IgD-negative memory B cell (primary cell): ENCODE measurements at regions not wholly inside any gene's neighbourhood (a gene's known extent, or its start where the extent isn't known, plus 50 kb on each side); places are given as distances from the start of the nearest gene placed in this dataset.

Source experiments
- H3K27ac Mint-ChIP-seq, 3 donors: one replicate each; pipeline ENCODE4 v1.8.0; 2020 to 2022; ENCODE audit warnings: mild to moderate bottlenecking in 3 of 3, mixed read lengths in 3 of 3, moderate library complexity in 1 of 3
- H3K27me3 Mint-ChIP-seq: one replicate; pipeline ENCODE4 v1.8.0; 2021; ENCODE audit warnings: mixed read lengths
- H3K36me3 Mint-ChIP-seq: one replicate; pipeline ENCODE4 v1.8.0; 2020; ENCODE audit warnings: mild to moderate bottlenecking, mixed read lengths
- H3K4me1 Mint-ChIP-seq, 3 donors: one replicate each; pipeline ENCODE4 v1.8.0; 2020 to 2022; ENCODE audit warnings: mixed read lengths in 3 of 3, mild to moderate bottlenecking in 1 of 3
- H3K4me3 Mint-ChIP-seq, 4 donors: one replicate each; pipeline ENCODE4 v1.8.0; 2020 to 2022; ENCODE audit warnings: mild to moderate bottlenecking in 4 of 4, mixed read lengths in 4 of 4, moderate library complexity in 3 of 4
- H3K9me3 Mint-ChIP-seq, 3 donors: one replicate each; pipeline ENCODE4 v1.8.0; 2020 to 2021; ENCODE audit warnings: mixed read lengths in 3 of 3, mild to moderate bottlenecking in 1 of 3

- Mint-ChIP-seq H3K27me3 (no peaks in the 10 kb centered on the region), H3K36me3 (peaks cover under 1% of the 10 kb centered on the region), H3K4me3 (no peak overlapping the region), H3K9me3 (peaks cover 3 to 10% (median 5%) of the 10 kb centered on the region in 3 donors), H3K27ac (no peak overlapping the region), H3K4me1 (no peaks in the 10 kb centered on the region)
These were observed 61.5 kb upstream of the ZNF536 start for GRCh38 chr19:30310602-30311263.

GRCh38 chr19:30311911-30312310 lies 60.3 kb upstream of the ZNF536 start:
- Mint-ChIP-seq H3K4me1 (no peaks in the 10 kb centered on the region), H3K9me3 (peaks cover 5 to 19% (median 5%) of the 10 kb centered on the region in 3 donors), H3K36me3 (peaks cover 2% of the 10 kb centered on the region), H3K27me3 (no peaks in the 10 kb centered on the region), H3K4me3 (no peak overlapping the region), H3K27ac (no peak overlapping the region)

GRCh38 chr19:30312582-30313352 lies 59.4 kb upstream of the ZNF536 start:
- Mint-ChIP-seq H3K36me3 (peaks cover 2% of the 10 kb centered on the region), H3K9me3 (peaks cover 5 to 19% (median 5%) of the 10 kb centered on the region in 3 donors), H3K4me1 (no peaks in the 10 kb centered on the region), H3K4me3 (no peak overlapping the region), H3K27me3 (no peaks in the 10 kb centered on the region), H3K27ac (no peak overlapping the region)

- no peaks in the 10 kb centered on the region for H3K4me1 Mint-ChIP-seq
- H3K36me3 Mint-ChIP-seq: peaks cover 2% of the 10 kb centered on the region
- no peak overlapping the region for H3K4me3 Mint-ChIP-seq
- no peaks in the 10 kb centered on the region for H3K27me3 Mint-ChIP-seq
- H3K27ac Mint-ChIP-seq: no peak overlapping the region
- peaks cover 5 to 19% (median 5%) of the 10 kb centered on the region in 3 donors for H3K9me3 Mint-ChIP-seq
These were observed 58.8 kb upstream of the ZNF536 start for GRCh38 chr19:30313353-30313750.

- peaks cover 2% of the 10 kb centered on the region for H3K36me3 Mint-ChIP-seq
- no peaks in the 10 kb centered on the region for H3K4me1 Mint-ChIP-seq
- no peak overlapping the region for H3K4me3 Mint-ChIP-seq
- no peak overlapping the region for H3K27ac Mint-ChIP-seq
- peaks cover 5 to 19% (median 5%) of the 10 kb centered on the region in 3 donors for H3K9me3 Mint-ChIP-seq
- no peaks in the 10 kb centered on the region for H3K27me3 Mint-ChIP-seq
These were observed 58.0 kb upstream of the ZNF536 start for GRCh38 chr19:30314056-30314804.

- H3K27ac Mint-ChIP-seq: no peak overlapping the region
- peaks cover 2% of the 10 kb centered on the region for H3K36me3 Mint-ChIP-seq
- peaks cover 5 to 15% (median 5%) of the 10 kb centered on the region in 3 donors for H3K9me3 Mint-ChIP-seq
- no peak overlapping the region for H3K4me3 Mint-ChIP-seq
- no peaks in the 10 kb centered on the region for H3K27me3 Mint-ChIP-seq
- H3K4me1 Mint-ChIP-seq: no peaks in the 10 kb centered on the region
These were observed 57.4 kb upstream of the ZNF536 start for GRCh38 chr19:30314805-30315155.

GRCh38 chr19:30315159-30315558 lies 57.0 kb upstream of the ZNF536 start:
- H3K4me3 Mint-ChIP-seq: no peak overlapping the region
- no peaks in the 10 kb centered on the region for H3K4me1 Mint-ChIP-seq
- no peak overlapping the region for H3K27ac Mint-ChIP-seq
- no peaks in the 10 kb centered on the region for H3K27me3 Mint-ChIP-seq
- peaks cover 2% of the 10 kb centered on the region for H3K36me3 Mint-ChIP-seq
- H3K9me3 Mint-ChIP-seq: peaks cover 5 to 15% (median 5%) of the 10 kb centered on the region in 3 donors

GRCh38 chr19:30316000-30316491 lies 56.1 kb upstream of the ZNF536 start:
- H3K27me3 Mint-ChIP-seq: no peaks in the 10 kb centered on the region
- peaks cover 5 to 15% (median 5%) of the 10 kb centered on the region in 3 donors for H3K9me3 Mint-ChIP-seq
- H3K27ac Mint-ChIP-seq: no peak overlapping the region
- H3K4me3 Mint-ChIP-seq: no peak overlapping the region
- H3K36me3 Mint-ChIP-seq: peaks cover 2% of the 10 kb centered on the region
- H3K4me1 Mint-ChIP-seq: no peaks in the 10 kb centered on the region

GRCh38 chr19:30316560-30317106 lies 55.6 kb upstream of the ZNF536 start:
- Mint-ChIP-seq H3K27me3 (no peaks in the 10 kb centered on the region), H3K9me3 (peaks cover 5 to 15% (median 5%) of the 10 kb centered on the region in 3 donors), H3K36me3 (peaks cover 2% of the 10 kb centered on the region), H3K4me3 (no peak overlapping the region), H3K27ac (no peak overlapping the region), H3K4me1 (no peaks in the 10 kb centered on the region)

GRCh38 chr19:30317403-30317802 lies 54.8 kb upstream of the ZNF536 start:
- Mint-ChIP-seq H3K27ac (no peak overlapping the region), H3K27me3 (no peaks in the 10 kb centered on the region), H3K4me1 (no peaks in the 10 kb centered on the region), H3K36me3 (peaks cover 2% of the 10 kb centered on the region), H3K4me3 (no peak overlapping the region), H3K9me3 (peaks cover 5 to 15% (median 5%) of the 10 kb centered on the region in 3 donors)

GRCh38 chr19:30318261-30318660 lies 53.9 kb upstream of the ZNF536 start:
- H3K4me3 Mint-ChIP-seq: no peak overlapping the region
- H3K9me3 Mint-ChIP-seq: peaks cover 5 to 15% (median 5%) of the 10 kb centered on the region in 3 donors
- no peak overlapping the region for H3K27ac Mint-ChIP-seq
- peaks cover 2% of the 10 kb centered on the region for H3K36me3 Mint-ChIP-seq
- no peaks in the 10 kb centered on the region for H3K4me1 Mint-ChIP-seq
- no peaks in the 10 kb centered on the region for H3K27me3 Mint-ChIP-seq

- Mint-ChIP-seq H3K36me3 (peaks cover 2% of the 10 kb centered on the region), H3K27ac (no peak overlapping the region)
These were observed 53.2 kb upstream of the ZNF536 start for GRCh38 chr19:30318936-30319335.

GRCh38 chr19:30319411-30319810 lies 52.8 kb upstream of the ZNF536 start:
- H3K4me1 Mint-ChIP-seq: no peaks in the 10 kb centered on the region
- no peaks in the 10 kb centered on the region for H3K27me3 Mint-ChIP-seq
- no peak overlapping the region for H3K4me3 Mint-ChIP-seq
- H3K9me3 Mint-ChIP-seq: peaks cover 6 to 19% (median 8%) of the 10 kb centered on the region in 3 donors
- no peak overlapping the region for H3K27ac Mint-ChIP-seq
- peaks cover 2% of the 10 kb centered on the region for H3K36me3 Mint-ChIP-seq

More at GRCh38 chr19:30318936-30319335, 53.2 kb upstream of the ZNF536 start:
- peaks cover 5 to 16% (median 6%) of the 10 kb centered on the region in 3 donors for H3K9me3 Mint-ChIP-seq
- H3K4me3 Mint-ChIP-seq: no peak overlapping the region
- H3K4me1 Mint-ChIP-seq: no peaks in the 10 kb centered on the region
- no peaks in the 10 kb centered on the region for H3K27me3 Mint-ChIP-seq

GRCh38 chr19:30319876-30320275 lies 52.3 kb upstream of the ZNF536 start:
- no peak overlapping the region for H3K27ac Mint-ChIP-seq
- H3K4me1 Mint-ChIP-seq: no peaks in the 10 kb centered on the region
- H3K27me3 Mint-ChIP-seq: no peaks in the 10 kb centered on the region
- peaks cover 6 to 19% (median 7%) of the 10 kb centered on the region in 3 donors for H3K9me3 Mint-ChIP-seq
- H3K4me3 Mint-ChIP-seq: no peak overlapping the region
- peaks cover 2% of the 10 kb centered on the region for H3K36me3 Mint-ChIP-seq

GRCh38 chr19:30320466-30320865 lies 51.7 kb upstream of the ZNF536 start:
- Mint-ChIP-seq H3K4me3 (no peak overlapping the region), H3K4me1 (no peaks in the 10 kb centered on the region), H3K36me3 (peaks cover 2% of the 10 kb centered on the region), H3K27ac (no peak overlapping the region), H3K9me3 (peaks cover 3 to 15% (median 4%) of the 10 kb centered on the region in 3 donors), H3K27me3 (no peaks in the 10 kb centered on the region)
